ENCODE measurements at regions not wholly inside any gene's neighbourhood (a gene's known extent, or its start where the extent isn't known, plus 50 kb on each side); places are given as distances from the start of the nearest gene placed in this dataset.

DNA sequence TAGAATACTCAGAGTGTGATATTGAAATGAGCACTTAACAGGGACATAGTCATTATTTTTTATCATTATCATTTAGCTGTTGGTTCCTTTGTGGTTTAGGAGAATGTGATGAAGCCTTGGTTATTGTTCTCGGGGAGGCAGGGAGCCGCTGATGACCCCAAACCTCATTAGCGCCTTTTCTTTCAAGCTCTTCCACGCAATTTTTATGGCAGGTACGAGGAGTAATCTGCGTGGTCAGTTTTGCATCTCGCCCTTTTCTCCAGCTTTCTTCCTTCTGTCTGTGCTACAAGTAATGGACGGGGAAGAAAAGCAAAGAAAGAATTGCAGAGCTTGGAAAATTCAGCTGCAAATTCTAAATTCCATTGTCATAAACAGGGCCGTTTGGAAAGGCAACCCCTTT is 338.4 kb downstream of the GLRX3 start:
- H3K9me3 ChIP-seq, result peaks cover 0 to 8% (median 0%) of the 10 kb centered on the region in 4 donors
- DNase-seq (ENCODE audit: low spot score in 2 of 2), result no peak
- TF ChIP-seq EP300 (IDR thresholded peaks at IDR 0.05), result no peak
- TF ChIP-seq, protein P1, sequence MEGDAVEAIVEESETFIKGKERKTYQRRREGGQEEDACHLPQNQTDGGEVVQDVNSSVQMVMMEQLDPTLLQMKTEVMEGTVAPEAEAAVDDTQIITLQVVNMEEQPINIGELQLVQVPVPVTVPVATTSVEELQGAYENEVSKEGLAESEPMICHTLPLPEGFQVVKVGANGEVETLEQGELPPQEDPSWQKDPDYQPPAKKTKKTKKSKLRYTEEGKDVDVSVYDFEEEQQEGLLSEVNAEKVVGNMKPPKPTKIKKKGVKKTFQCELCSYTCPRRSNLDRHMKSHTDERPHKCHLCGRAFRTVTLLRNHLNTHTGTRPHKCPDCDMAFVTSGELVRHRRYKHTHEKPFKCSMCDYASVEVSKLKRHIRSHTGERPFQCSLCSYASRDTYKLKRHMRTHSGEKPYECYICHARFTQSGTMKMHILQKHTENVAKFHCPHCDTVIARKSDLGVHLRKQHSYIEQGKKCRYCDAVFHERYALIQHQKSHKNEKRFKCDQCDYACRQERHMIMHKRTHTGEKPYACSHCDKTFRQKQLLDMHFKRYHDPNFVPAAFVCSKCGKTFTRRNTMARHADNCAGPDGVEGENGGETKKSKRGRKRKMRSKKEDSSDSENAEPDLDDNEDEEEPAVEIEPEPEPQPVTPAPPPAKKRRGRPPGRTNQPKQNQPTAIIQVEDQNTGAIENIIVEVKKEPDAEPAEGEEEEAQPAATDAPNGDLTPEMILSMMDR (IDR thresholded peaks at IDR 0.05), result no peak
- no peak for TF ChIP-seq POLR2A (IDR thresholded peaks at IDR 0.05)

DNA sequence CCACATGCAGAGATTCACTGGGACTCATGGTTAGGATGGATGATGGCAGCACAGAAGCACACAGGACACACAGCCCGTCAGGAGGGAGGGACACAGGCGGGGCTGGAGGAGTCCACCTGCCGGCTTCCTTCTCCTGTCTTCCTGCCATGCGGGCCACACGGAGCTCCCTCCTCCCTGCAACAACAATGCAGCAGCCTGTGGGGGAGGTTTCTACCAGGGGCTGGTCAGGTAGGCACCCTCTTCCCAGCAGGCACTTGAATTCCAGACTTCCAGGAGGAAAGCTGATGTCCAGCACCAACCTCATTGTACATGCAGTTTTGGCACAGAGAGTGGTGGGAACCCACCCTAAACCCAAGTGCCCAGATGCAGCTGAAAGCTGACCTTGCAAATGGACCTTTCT is 341.2 kb downstream of the GLRX3 start:
- no peaks in the 10 kb centered on the region for H3K4me1 ChIP-seq
- no peak overlapping the region for H3K4me3 ChIP-seq
- no peaks in the 10 kb centered on the region for H3K27me3 ChIP-seq
- H3K9me3 ChIP-seq, result peaks cover 0 to 1% (median 0%) of the 10 kb centered on the region in 4 donors
- TF ChIP-seq EP300 (IDR thresholded peaks at IDR 0.05) (no peak), POLR2A (IDR thresholded peaks at IDR 0.05) (no peak)
- TF ChIP-seq, protein P1 (IDR thresholded peaks at IDR 0.05), result no peak
- H3K27ac ChIP-seq, result no peak overlapping the region
- no peak for DNase-seq (ENCODE audit: low spot score in 2 of 2)
- no peaks in the 10 kb centered on the region for H3K36me3 ChIP-seq
- 30 to 65% methylated on average over 4 to 5 of the region's 5 CpGs for WGBS, 2 donors

More for the DNA sequence above, 338.4 kb downstream of the GLRX3 start:
- Histone ChIP-seq H3K36me3 (no peaks in the 10 kb centered on the region), H3K4me1 (no peaks in the 10 kb centered on the region), H3K4me3 (no peak overlapping the region), H3K27ac (no peak overlapping the region), H3K27me3 (no peaks in the 10 kb centered on the region)
- 50 to 51% methylated on average over 9 of the region's 9 CpGs for WGBS, 2 donors

DNA sequence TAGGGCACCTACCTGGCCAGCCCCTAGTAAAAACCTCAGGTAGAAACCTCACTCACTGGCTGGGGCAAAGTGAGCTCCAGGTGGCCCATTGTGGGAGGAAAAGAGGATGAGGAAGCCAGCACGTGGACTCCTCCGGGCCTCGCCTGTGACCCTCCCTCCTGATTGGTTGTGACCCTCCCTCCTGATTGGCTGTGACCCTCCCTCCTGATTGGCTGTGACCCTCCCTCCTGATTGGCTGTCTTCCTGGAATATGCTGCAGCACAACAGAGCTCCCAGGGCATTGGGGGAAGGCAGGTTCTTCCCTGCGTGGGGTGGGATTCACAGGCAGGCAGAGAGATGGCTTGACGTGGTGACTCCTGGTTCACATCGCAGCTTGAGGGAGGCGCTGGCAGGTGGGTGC is 343.0 kb downstream of the GLRX3 start:
- Histone ChIP-seq H3K4me3 (no peak overlapping the region), H3K27me3 (no peaks in the 10 kb centered on the region), H3K36me3 (no peaks in the 10 kb centered on the region), H3K4me1 (no peaks in the 10 kb centered on the region), H3K9me3 (no peaks in the 10 kb centered on the region), H3K27ac (no peak overlapping the region)
- WGBS, 2 donors, result 86 to 87% methylated on average over 7 of the region's 7 CpGs
- no peak for TF ChIP-seq EP300 (IDR thresholded peaks at IDR 0.05)
- TF ChIP-seq, protein P1 (IDR thresholded peaks at IDR 0.05), result no peak
- no peak for DNase-seq (ENCODE audit: low spot score in 2 of 2)

DNA sequence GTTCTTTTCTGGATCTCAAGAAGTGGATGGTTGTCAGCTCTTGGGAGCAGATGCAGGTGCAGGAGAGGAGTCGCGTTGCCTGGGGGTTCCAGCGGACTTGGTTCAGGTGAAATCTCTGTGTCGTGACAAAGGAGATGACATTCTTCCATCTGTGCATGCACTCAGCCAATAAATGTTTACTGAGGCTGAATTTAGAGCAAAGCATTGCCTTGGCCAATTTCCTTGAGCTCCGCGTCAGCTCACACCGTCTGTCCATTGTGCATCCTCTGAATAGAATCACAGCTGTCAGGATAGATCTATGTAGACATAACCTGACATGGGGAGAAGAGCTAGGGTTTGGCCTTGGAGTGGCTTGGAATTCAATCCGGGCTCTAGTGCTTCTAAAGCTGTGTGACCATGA is 343.7 kb downstream of the GLRX3 start:
- TF ChIP-seq, protein P1 (IDR thresholded peaks at IDR 0.05), result no peak
- TF ChIP-seq EP300 (IDR thresholded peaks at IDR 0.05) (no peak), POLR2A (IDR thresholded peaks at IDR 0.05) (no peak)
- no peak for DNase-seq (ENCODE audit: low spot score in 2 of 2)
- H3K4me1 ChIP-seq, result no peaks in the 10 kb centered on the region
- no peak overlapping the region for H3K4me3 ChIP-seq
- no peak overlapping the region for H3K27ac ChIP-seq
- no peaks in the 10 kb centered on the region for H3K36me3 ChIP-seq
- WGBS, 2 donors, result 69 to 79% methylated on average over 8 of the region's 8 CpGs
- no peaks in the 10 kb centered on the region for H3K9me3 ChIP-seq
- H3K27me3 ChIP-seq, result no peaks in the 10 kb centered on the region

DNA sequence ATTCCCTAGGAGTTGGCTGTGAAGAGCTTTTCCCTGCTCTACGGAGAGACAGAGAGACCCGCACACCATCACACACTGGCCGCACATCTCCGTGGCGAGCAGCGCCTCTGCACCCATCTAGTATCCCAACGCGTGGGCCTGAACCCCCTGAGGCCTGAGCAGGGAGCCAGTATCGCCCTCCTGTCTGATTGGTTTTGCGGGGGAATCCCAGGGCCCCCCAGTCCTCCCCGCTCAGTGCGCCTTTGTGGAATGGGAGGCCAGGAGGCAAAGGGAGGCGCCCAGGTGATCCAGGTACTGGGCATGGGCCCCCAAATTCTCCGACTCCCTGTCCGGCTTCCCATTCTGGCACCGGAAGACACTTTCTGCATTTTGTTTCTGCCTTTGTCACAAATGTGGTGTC is 344.3 kb downstream of the GLRX3 start:
- no peaks in the 10 kb centered on the region for H3K36me3 ChIP-seq
- no peak overlapping the region for H3K4me3 ChIP-seq
- H3K4me1 ChIP-seq, result no peaks in the 10 kb centered on the region
- no peak for DNase-seq (ENCODE audit: low spot score in 2 of 2)
- TF ChIP-seq, protein P1 (IDR thresholded peaks at IDR 0.05), result no peak
- TF ChIP-seq POLR2A (IDR thresholded peaks at IDR 0.05) (no peak), EP300 (IDR thresholded peaks at IDR 0.05) (no peak)
- H3K27me3 ChIP-seq, result no peaks in the 10 kb centered on the region
- H3K9me3 ChIP-seq, result no peaks in the 10 kb centered on the region
- no peak overlapping the region for H3K27ac ChIP-seq
- WGBS, 2 donors, result 90 to 92% methylated on average over 16 of the region's 16 CpGs
